ENCODE measurements at regions not wholly inside any gene's neighbourhood (a gene's known extent, or its start where the extent isn't known, plus 50 kb on each side); places are given as distances from the start of the nearest gene placed in this dataset.

GRCh38 chr5:125897089-125897488, 526.1 kb upstream of the GRAMD2B start:
- TF ChIP-seq CTCF (IDR thresholded peaks at IDR 0.05) (no peak), POLR2A (IDR thresholded peaks at IDR 0.05) (no peak)
